ENCODE measurements at regions not wholly inside any gene's neighbourhood (a gene's known extent, or its start where the extent isn't known, plus 50 kb on each side); places are given as distances from the start of the nearest gene placed in this dataset.

DNA sequence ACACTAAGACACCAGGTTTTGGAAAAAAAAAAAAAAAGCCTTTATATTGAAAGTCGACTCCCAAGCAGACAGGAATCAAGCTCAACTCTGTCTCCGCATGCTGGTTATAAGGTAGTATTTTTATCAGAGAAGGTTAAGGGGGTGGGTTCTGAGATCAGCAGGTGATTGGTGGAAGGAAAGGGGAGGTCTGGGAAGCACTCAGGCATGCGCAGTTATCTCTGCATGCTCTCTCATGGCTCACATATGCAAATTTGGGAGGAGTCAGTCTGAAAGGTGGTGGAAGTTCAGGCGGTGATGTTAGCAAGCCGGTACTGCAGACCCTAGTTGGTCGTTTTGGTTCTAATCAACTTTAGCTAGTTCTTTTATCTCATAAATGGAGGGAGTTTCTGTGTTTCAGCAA, 357.6 kb upstream of the C16orf82 start:
- POLR2A ChIA-PET, result no interaction called here
- in situ Hi-C loops (cut with HindIII; ENCODE audit: extremely low pct_ligation_motif_present, low pct_unique_long_range_greater_than_20kb), result no loop called here

More for the DNA sequence above, 357.6 kb upstream of the C16orf82 start:
- Histone ChIP-seq H3K4me2 (ENCODE audit: low read depth, low read length) (no peak overlapping the region), H3K27ac (ENCODE audit: extremely low read length, insufficient read depth, low read length) (no peak overlapping the region), H3K27me3 (ENCODE audit: control insufficient read depth in 1 of 2, insufficient read depth in 2 of 2, low read length in 2 of 2) (peaks cover 0 to 4% of the 10 kb centered on the region in 2 experiments; a peak in 3 of 5 replicates), H2AFZ (ENCODE audit: low read length) (no peak overlapping the region), H3K9ac (ENCODE audit: insufficient read depth, low read depth, low read length) (no peak overlapping the region), H3K4me3 (replicated peaks in 1 of 3; ENCODE audit: insufficient read depth in 1 of 3, low read depth in 2 of 3, low read length in 3 of 3) (no peak overlapping the region), H3K9me3 (ENCODE audit: low read length) (no peaks in the 10 kb centered on the region), H3K36me3 (replicated peaks in 1 of 2; ENCODE audit: control insufficient read depth in 1 of 2, insufficient read depth in 2 of 2, low read length in 2 of 2) (no peaks in the 10 kb centered on the region), H3K4me1 (ENCODE audit: insufficient read depth, low read length) (no peaks in the 10 kb centered on the region), H3K79me2 (ENCODE audit: insufficient read depth, low read length) (no peaks in the 10 kb centered on the region), H4K20me1 (ENCODE audit: insufficient read depth, low read length) (no peaks in the 10 kb centered on the region)
- CTCF ChIA-PET (ENCODE audit: low intra/inter-chr PET ratio, low total read pairs), result no interaction called here
- WGBS (ENCODE audit: low lambda C conversion rate), result 38% methylated on average over 6 of the region's 6 CpGs
- TF ChIP-seq, protein P1, sequence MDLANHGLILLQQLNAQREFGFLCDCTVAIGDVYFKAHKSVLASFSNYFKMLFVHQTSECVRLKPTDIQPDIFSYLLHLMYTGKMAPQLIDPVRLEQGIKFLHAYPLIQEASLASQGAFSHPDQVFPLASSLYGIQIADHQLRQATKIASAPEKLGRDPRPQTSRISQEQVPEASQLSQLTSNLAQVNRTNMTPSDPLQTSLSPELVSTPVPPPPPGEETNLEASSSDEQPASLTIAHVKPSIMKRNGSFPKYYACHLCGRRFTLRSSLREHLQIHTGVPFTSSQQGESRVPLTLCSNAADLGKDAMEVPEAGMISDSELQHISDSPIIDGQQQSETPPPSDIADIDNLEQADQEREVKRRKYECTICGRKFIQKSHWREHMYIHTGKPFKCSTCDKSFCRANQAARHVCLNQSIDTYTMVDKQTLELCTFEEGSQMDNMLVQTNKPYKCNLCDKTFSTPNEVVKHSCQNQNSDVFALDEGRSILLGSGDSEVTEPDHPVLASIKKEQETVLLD (CRISPR knock-in tag; IDR thresholded peaks at IDR 0.05; ENCODE audit: low read depth), result no peak
- no peak for TF ChIP-seq GABPA (IDR thresholded peaks at IDR 0.05; ENCODE audit: low read depth, low read length)
- TF ChIP-seq GABPA (CRISPR knock-in tag; IDR thresholded peaks at IDR 0.05; ENCODE audit: low read depth), result no peak
- no peak for TF ChIP-seq ZIK1 (CRISPR knock-in tag; IDR thresholded peaks at IDR 0.05; ENCODE audit: borderline replicate concordance, low read depth)
- TF ChIP-seq SRY (CRISPR knock-in tag; IDR thresholded peaks at IDR 0.05), result no peak
- TF ChIP-seq ZNF792 (CRISPR knock-in tag; IDR thresholded peaks at IDR 0.05), result no peak
- TF ChIP-seq, protein P2, sequence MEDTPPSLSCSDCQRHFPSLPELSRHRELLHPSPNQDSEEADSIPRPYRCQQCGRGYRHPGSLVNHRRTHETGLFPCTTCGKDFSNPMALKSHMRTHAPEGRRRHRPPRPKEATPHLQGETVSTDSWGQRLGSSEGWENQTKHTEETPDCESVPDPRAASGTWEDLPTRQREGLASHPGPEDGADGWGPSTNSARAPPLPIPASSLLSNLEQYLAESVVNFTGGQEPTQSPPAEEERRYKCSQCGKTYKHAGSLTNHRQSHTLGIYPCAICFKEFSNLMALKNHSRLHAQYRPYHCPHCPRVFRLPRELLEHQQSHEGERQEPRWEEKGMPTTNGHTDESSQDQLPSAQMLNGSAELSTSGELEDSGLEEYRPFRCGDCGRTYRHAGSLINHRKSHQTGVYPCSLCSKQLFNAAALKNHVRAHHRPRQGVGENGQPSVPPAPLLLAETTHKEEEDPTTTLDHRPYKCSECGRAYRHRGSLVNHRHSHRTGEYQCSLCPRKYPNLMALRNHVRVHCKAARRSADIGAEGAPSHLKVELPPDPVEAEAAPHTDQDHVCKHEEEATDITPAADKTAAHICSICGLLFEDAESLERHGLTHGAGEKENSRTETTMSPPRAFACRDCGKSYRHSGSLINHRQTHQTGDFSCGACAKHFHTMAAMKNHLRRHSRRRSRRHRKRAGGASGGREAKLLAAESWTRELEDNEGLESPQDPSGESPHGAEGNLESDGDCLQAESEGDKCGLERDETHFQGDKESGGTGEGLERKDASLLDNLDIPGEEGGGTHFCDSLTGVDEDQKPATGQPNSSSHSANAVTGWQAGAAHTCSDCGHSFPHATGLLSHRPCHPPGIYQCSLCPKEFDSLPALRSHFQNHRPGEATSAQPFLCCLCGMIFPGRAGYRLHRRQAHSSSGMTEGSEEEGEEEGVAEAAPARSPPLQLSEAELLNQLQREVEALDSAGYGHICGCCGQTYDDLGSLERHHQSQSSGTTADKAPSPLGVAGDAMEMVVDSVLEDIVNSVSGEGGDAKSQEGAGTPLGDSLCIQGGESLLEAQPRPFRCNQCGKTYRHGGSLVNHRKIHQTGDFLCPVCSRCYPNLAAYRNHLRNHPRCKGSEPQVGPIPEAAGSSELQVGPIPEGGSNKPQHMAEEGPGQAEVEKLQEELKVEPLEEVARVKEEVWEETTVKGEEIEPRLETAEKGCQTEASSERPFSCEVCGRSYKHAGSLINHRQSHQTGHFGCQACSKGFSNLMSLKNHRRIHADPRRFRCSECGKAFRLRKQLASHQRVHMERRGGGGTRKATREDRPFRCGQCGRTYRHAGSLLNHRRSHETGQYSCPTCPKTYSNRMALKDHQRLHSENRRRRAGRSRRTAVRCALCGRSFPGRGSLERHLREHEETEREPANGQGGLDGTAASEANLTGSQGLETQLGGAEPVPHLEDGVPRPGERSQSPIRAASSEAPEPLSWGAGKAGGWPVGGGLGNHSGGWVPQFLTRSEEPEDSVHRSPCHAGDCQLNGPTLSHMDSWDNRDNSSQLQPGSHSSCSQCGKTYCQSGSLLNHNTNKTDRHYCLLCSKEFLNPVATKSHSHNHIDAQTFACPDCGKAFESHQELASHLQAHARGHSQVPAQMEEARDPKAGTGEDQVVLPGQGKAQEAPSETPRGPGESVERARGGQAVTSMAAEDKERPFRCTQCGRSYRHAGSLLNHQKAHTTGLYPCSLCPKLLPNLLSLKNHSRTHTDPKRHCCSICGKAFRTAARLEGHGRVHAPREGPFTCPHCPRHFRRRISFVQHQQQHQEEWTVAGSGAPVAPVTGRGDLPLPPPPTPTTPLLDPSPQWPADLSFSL (CRISPR knock-in tag; IDR thresholded peaks at IDR 0.05), result no peak
- TF ChIP-seq, protein P3, sequence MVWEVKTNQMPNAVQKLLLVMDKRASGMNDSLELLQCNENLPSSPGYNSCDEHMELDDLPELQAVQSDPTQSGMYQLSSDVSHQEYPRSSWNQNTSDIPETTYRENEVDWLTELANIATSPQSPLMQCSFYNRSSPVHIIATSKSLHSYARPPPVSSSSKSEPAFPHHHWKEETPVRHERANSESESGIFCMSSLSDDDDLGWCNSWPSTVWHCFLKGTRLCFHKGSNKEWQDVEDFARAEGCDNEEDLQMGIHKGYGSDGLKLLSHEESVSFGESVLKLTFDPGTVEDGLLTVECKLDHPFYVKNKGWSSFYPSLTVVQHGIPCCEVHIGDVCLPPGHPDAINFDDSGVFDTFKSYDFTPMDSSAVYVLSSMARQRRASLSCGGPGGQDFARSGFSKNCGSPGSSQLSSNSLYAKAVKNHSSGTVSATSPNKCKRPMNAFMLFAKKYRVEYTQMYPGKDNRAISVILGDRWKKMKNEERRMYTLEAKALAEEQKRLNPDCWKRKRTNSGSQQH (CRISPR knock-in tag; IDR thresholded peaks at IDR 0.05; ENCODE audit: low read depth), result no peak
- TF ChIP-seq MAF1 (CRISPR knock-in tag; IDR thresholded peaks at IDR 0.05; ENCODE audit: borderline replicate concordance), result no peak
- TF ChIP-seq ZNF256 (CRISPR knock-in tag; conservative IDR thresholded peaks at IDR 0.05), result no peak
- TF ChIP-seq, protein P4, sequence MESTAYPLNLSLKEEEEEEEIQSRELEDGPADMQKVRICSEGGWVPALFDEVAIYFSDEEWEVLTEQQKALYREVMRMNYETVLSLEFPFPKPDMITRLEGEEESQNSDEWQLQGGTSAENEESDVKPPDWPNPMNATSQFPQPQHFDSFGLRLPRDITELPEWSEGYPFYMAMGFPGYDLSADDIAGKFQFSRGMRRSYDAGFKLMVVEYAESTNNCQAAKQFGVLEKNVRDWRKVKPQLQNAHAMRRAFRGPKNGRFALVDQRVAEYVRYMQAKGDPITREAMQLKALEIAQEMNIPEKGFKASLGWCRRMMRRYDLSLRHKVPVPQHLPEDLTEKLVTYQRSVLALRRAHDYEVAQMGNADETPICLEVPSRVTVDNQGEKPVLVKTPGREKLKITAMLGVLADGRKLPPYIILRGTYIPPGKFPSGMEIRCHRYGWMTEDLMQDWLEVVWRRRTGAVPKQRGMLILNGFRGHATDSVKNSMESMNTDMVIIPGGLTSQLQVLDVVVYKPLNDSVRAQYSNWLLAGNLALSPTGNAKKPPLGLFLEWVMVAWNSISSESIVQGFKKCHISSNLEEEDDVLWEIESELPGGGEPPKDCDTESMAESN (CRISPR knock-in tag; conservative IDR thresholded peaks at IDR 0.05), result no peak
- TF ChIP-seq CENPT (CRISPR knock-in tag; IDR thresholded peaks at IDR 0.05; ENCODE audit: low read depth), result no peak
- TF ChIP-seq ZNF83 (CRISPR knock-in tag; IDR thresholded peaks at IDR 0.05; ENCODE audit: borderline replicate concordance), result no peak
- TF ChIP-seq ATRX (CRISPR knock-in tag; IDR thresholded peaks at IDR 0.05; ENCODE audit: borderline replicate concordance), result no peak
- FAIRE-seq (no peak), ATAC-seq (no peak), DNase-seq (ENCODE audit: low spot score) (no peak)
- intact Hi-C loops (cut with micrococcal nuclease; ENCODE audit: unreplicated experiment), result no loop called here
- BruUV-seq (replicated peaks), result no TSS peak

Measured in HepG2 (cell line).